Endothelial cell of umbilical vein (primary cell): ENCODE measurements at regions not wholly inside any gene's neighbourhood (a gene's known extent, or its start where the extent isn't known, plus 50 kb on each side); places are given as distances from the start of the nearest gene placed in this dataset.

Experiments
- BruUV-seq: library from RNA; stranded (reverse); fragments of 400-500 nt; replicated peaks from 2 replicates; lab custom pipeline; 2021; lab: Mats Ljungman, UMichigan
- CTCF ChIA-PET: fragments of 300-600, 350-600 bp; sonication (Branson Sonifier 250); formaldehyde crosslinking; loops from one replicate; lab custom pipeline; 2021; ENCODE audit warnings: antibody characterized with exemption, inconsistent platforms; lab: Charles Lee
- POLR2A ChIA-PET: fragments of 300-600, 350-600 bp; sonication (Branson Sonifier 250); formaldehyde crosslinking; loops from one replicate; lab custom pipeline; 2021; ENCODE audit warnings: antibody characterized with exemption, inconsistent platforms; lab: Charles Lee
- DNase-seq: peaks from one replicate; pipeline ENCODE4 v3.0.0-alpha.2; 2011; ENCODE audit warnings: low read depth, low spot score
- FAIRE-seq: peaks from 2 replicates; lab custom pipeline; 2011; peaks lifted over from hg19 to GRCh38; lab: Jason Lieb, UNC
- H2AFZ ChIP-seq: 2 replicates; pipeline ENCODE4 v1.6.0; 2012; ENCODE audit warnings: low read depth, low read length, control low read depth, inconsistent platforms
- H3K27ac ChIP-seq: 2 replicates; pipeline ENCODE4 v1.5.1; 2011; ENCODE audit warnings: low read depth, mild to moderate bottlenecking, control low read depth, low read length, moderate library complexity; ENCODE audit not compliant: insufficient read depth
- H3K27me3 ChIP-seq, 2 experiments: 2 replicates each; pipeline versions ENCODE4 v1.6.0 to v1.6.1; 2011; ENCODE audit warnings: low read length in 2 of 2, mixed read lengths in 1 of 2; ENCODE audit not compliant: control insufficient read depth in 2 of 2, insufficient read depth in 2 of 2
- H3K36me3 ChIP-seq, 2 experiments: 2 replicates in 1 of 2; 3 replicates in 1 of 2; pipeline ENCODE4 v1.5.1; 2011; ENCODE audit warnings: low read length in 2 of 2, mild to moderate bottlenecking in 1 of 2, moderate library complexity in 1 of 2; ENCODE audit not compliant: control insufficient read depth in 2 of 2, insufficient read depth in 2 of 2; ENCODE audit errors: extremely low read depth in 1 of 2
- H3K4me1 ChIP-seq: 3 replicates; pipeline ENCODE4 v1.5.1; 2011; ENCODE audit warnings: mild to moderate bottlenecking, low read length; ENCODE audit not compliant: control insufficient read depth, insufficient read depth; ENCODE audit errors: extremely low read depth
- H3K4me2 ChIP-seq: 2 replicates; pipeline ENCODE4 v1.6.1; 2011; ENCODE audit warnings: low read length, control low read depth, mixed read lengths; ENCODE audit not compliant: insufficient read depth
- H3K4me3 ChIP-seq, 3 experiments: fragments of 200-600 bp in 1 of 3; sonication (generic), shearing (Covaris generic) in 1 of 3; replicated peaks in 1 of 3; 2 replicates each; pipeline ENCODE4 v1.5.1; 2011 to 2016; ENCODE audit warnings: control low read depth in 3 of 3, low read length in 3 of 3, mild to moderate bottlenecking in 2 of 3, inconsistent platforms in 1 of 3, low read depth in 1 of 3, moderate library complexity in 1 of 3; ENCODE audit not compliant: insufficient read depth in 1 of 3
- H3K79me2 ChIP-seq: 2 replicates; pipeline ENCODE4 v1.6.0; 2012; ENCODE audit warnings: low read length, inconsistent platforms; ENCODE audit not compliant: control insufficient read depth, insufficient read depth
- H3K9ac ChIP-seq: replicated peaks from 2 replicates; pipeline ENCODE3; 2011; ENCODE audit warnings: low read length, control low read depth; ENCODE audit not compliant: insufficient read depth; ENCODE audit errors: extremely low read depth
- H3K9me1 ChIP-seq: replicated peaks from 3 replicates; pipeline ENCODE4 v1.6.0; 2011; ENCODE audit warnings: mild to moderate bottlenecking, low read length; ENCODE audit not compliant: control insufficient read depth, insufficient read depth; ENCODE audit errors: extremely low read depth
- H3K9me3 ChIP-seq: replicated peaks from 2 replicates; pipeline ENCODE4 v1.5.1; 2012; ENCODE audit warnings: low read length, inconsistent platforms; ENCODE audit not compliant: control insufficient read depth, insufficient read depth
- H4K20me1 ChIP-seq: replicated peaks from 2 replicates; pipeline ENCODE3; 2011; ENCODE audit warnings: mild to moderate bottlenecking, low read length; ENCODE audit not compliant: control insufficient read depth, insufficient read depth; ENCODE audit errors: extremely low read depth
- EZH2 ChIP-seq: IDR thresholded peaks from 2 replicates; pipeline ENCODE4 v1.6.1; 2012; ENCODE audit warnings: borderline replicate concordance, low read depth, mild to moderate bottlenecking, moderate library complexity, low read length, inconsistent platforms; ENCODE audit not compliant: severe bottlenecking
- FOS ChIP-seq: IDR thresholded peaks from 2 replicates; pipeline ENCODE4 v1.6.1; 2011; ENCODE audit warnings: mild to moderate bottlenecking, low read length, moderate library complexity, borderline replicate concordance; ENCODE audit not compliant: insufficient read depth
- GATA2 ChIP-seq: IDR thresholded peaks from 2 replicates; pipeline ENCODE4 v1.7.0; 2011; ENCODE audit warnings: low read depth, mild to moderate bottlenecking, moderate library complexity, mixed read lengths, low read length; ENCODE audit not compliant: insufficient read length, insufficient read depth
- JUN ChIP-seq: IDR thresholded peaks from 2 replicates; pipeline ENCODE4 v1.6.1; 2011; ENCODE audit warnings: borderline replicate concordance, low read depth; ENCODE audit not compliant: insufficient read length, insufficient read depth
- MYC ChIP-seq: IDR thresholded peaks from one replicate; pipeline ENCODE4 v1.6.1; 2011; ENCODE audit warnings: mild to moderate bottlenecking, low read depth, low read length
- POLR2A ChIP-seq: IDR thresholded peaks from 2 replicates; pipeline ENCODE4 v1.6.1; 2012; ENCODE audit warnings: low read depth, mild to moderate bottlenecking, control low read depth, low read length
- POLR2AphosphoS5 ChIP-seq: IDR thresholded peaks from 2 replicates; pipeline ENCODE4 v1.6.1; 2012; ENCODE audit warnings: low read depth, mild to moderate bottlenecking, control low read depth, low read length, moderate library complexity; ENCODE audit not compliant: insufficient read depth
- dilution Hi-C: fragments of 300-500 bp; cut with MboI; formaldehyde crosslinking; loops from one replicate; pipeline ENCODE4 v1.15.0; 2019; ENCODE audit warnings: low sequenced_read_pairs; ENCODE audit not compliant: extremely low pct_ligation_motif_present
- intact Hi-C: fragments of 100-400 bp; cut with micrococcal nuclease; formaldehyde crosslinking; loops from one replicate; pipeline ENCODE4 v1.10.0; 2022
- TF ChIP-seq, protein P1 (sequence below), 2 donors: IDR thresholded peaks; 1 replicate in 1 of 2; 2 replicates in 1 of 2; pipeline ENCODE4 v1.5.1; 2011; ENCODE audit warnings: low read length in 2 of 2, mild to moderate bottlenecking in 2 of 2, moderate library complexity in 2 of 2, control low read depth in 1 of 2, inconsistent platforms in 1 of 2, low read depth in 1 of 2; ENCODE audit not compliant: insufficient read depth in 1 of 2; ENCODE audit errors: extremely low read depth in 1 of 2
- TF ChIP-seq, protein P2 (sequence below): IDR thresholded peaks from 2 replicates; pipeline ENCODE4 v1.6.1; 2011; ENCODE audit not compliant: insufficient read depth, insufficient read length

DNA sequence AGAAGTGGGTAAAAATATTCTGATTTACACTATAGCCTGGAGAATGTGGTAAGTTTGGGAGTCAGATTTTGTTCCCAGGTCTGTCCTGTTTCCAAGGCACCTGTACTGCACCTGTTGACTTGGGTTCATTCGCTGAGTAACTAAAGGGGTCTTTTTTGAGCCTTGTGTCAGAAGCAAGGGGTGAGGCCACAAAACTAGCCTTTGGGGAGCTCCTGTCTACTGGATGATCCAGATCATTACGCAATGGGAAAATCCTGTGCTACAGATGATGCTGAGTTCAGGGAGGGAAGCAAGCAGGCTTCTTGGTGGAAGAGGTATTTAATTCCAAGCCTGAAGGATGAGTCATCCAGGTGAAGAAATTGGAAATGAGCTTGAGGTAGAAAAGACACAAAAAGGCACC lies 424.0 kb downstream of the MATN1 start:
- no peak for FAIRE-seq
- DNase-seq, result no peak
- TF ChIP-seq GATA2 (no peak), MYC (no peak), JUN (no peak), EZH2 (no peak), POLR2AphosphoS5 (no peak)
- Histone ChIP-seq H3K27me3 (no peaks in the 10 kb centered on the region), H3K9me3 (no peaks in the 10 kb centered on the region), H3K9me1 (no peaks in the 10 kb centered on the region), H3K4me1 (no peaks in the 10 kb centered on the region), H3K36me3 (no peaks in the 10 kb centered on the region), H2AFZ (no peak overlapping the region), H3K4me3 (no peak overlapping the region), H3K27ac (no peak overlapping the region), H4K20me1 (no peaks in the 10 kb centered on the region), H3K9ac (no peak overlapping the region), H3K79me2 (no peaks in the 10 kb centered on the region), H3K4me2 (no peak overlapping the region)
- dilution Hi-C loops, result no loop called here
- intact Hi-C loops, result no loop called here
- POLR2A ChIA-PET, result no interaction called here
- CTCF ChIA-PET, result no interaction called here
- no TSS peak for BruUV-seq

DNA sequence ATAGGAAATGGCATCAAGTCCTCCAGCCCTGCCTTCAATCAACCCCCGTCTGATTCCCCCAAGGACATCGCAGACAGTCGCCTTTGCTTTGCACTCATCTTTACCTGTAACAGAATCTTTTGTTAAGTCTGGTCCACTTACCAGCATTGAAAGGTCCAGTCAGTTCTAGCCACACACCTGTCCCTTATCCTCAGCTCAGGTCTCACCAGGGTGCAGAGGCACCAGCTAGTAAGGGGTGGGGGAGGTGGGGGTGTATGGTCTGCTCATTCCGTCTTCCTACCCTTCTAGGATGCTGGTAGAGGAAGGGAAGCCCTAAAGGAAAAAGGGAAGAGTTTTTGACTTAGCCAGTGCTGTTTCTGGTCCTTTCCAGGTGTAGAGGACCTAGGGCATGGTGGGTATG lies 427.7 kb downstream of the MATN1 start:
- Histone ChIP-seq H3K36me3 (no peaks in the 10 kb centered on the region), H2AFZ (no peak overlapping the region), H3K4me2 (no peak overlapping the region), H3K79me2 (no peaks in the 10 kb centered on the region), H4K20me1 (no peaks in the 10 kb centered on the region), H3K27ac (no peak overlapping the region), H3K9ac (no peak overlapping the region), H3K27me3 (no peaks in the 10 kb centered on the region), H3K4me3 (no peak overlapping the region), H3K9me3 (no peaks in the 10 kb centered on the region), H3K9me1 (no peaks in the 10 kb centered on the region), H3K4me1 (no peaks in the 10 kb centered on the region)
- BruUV-seq, result no TSS peak
- FAIRE-seq, result no peak
- no peak for DNase-seq
- ChIA-PET CTCF (no interaction called here), POLR2A (no interaction called here)
- intact Hi-C loops (no loop called here), dilution Hi-C loops (no loop called here)
- TF ChIP-seq POLR2A (no peak), JUN (no peak), FOS (no peak), POLR2AphosphoS5 (no peak), GATA2 (no peak), MYC (no peak), EZH2 (no peak)
- TF ChIP-seq, protein P1, sequence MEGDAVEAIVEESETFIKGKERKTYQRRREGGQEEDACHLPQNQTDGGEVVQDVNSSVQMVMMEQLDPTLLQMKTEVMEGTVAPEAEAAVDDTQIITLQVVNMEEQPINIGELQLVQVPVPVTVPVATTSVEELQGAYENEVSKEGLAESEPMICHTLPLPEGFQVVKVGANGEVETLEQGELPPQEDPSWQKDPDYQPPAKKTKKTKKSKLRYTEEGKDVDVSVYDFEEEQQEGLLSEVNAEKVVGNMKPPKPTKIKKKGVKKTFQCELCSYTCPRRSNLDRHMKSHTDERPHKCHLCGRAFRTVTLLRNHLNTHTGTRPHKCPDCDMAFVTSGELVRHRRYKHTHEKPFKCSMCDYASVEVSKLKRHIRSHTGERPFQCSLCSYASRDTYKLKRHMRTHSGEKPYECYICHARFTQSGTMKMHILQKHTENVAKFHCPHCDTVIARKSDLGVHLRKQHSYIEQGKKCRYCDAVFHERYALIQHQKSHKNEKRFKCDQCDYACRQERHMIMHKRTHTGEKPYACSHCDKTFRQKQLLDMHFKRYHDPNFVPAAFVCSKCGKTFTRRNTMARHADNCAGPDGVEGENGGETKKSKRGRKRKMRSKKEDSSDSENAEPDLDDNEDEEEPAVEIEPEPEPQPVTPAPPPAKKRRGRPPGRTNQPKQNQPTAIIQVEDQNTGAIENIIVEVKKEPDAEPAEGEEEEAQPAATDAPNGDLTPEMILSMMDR (IDR thresholded peaks at IDR 0.05; ENCODE audit: extremely low read depth in 1 of 2, insufficient read depth in 1 of 2, low read depth in 1 of 2, low read length in 2 of 2), result no peak
- TF ChIP-seq, protein P2, sequence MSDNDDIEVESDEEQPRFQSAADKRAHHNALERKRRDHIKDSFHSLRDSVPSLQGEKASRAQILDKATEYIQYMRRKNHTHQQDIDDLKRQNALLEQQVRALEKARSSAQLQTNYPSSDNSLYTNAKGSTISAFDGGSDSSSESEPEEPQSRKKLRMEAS, result no peak
